Epithelial cell of esophagus (primary cell): ENCODE measurements at regions not wholly inside any gene's neighbourhood (a gene's known extent, or its start where the extent isn't known, plus 50 kb on each side); places are given as distances from the start of the nearest gene placed in this dataset.

Source experiments
- DNase-seq: peaks from one replicate; pipeline ENCODE4 v3.0.0; 2010; ENCODE audit warnings: low read depth
- H3K4me3 ChIP-seq: 2 replicates; pipeline ENCODE4 v1.5.1; 2011; ENCODE audit warnings: mild to moderate bottlenecking, low read length, control low read depth
- TF ChIP-seq, protein P1 (sequence below): IDR thresholded peaks from 2 replicates; pipeline ENCODE4 v1.5.1; 2011; ENCODE audit warnings: low read depth, mild to moderate bottlenecking, low read length, control low read depth, inconsistent platforms; ENCODE audit not compliant: insufficient read depth; ENCODE audit errors: missing control alignments

DNA sequence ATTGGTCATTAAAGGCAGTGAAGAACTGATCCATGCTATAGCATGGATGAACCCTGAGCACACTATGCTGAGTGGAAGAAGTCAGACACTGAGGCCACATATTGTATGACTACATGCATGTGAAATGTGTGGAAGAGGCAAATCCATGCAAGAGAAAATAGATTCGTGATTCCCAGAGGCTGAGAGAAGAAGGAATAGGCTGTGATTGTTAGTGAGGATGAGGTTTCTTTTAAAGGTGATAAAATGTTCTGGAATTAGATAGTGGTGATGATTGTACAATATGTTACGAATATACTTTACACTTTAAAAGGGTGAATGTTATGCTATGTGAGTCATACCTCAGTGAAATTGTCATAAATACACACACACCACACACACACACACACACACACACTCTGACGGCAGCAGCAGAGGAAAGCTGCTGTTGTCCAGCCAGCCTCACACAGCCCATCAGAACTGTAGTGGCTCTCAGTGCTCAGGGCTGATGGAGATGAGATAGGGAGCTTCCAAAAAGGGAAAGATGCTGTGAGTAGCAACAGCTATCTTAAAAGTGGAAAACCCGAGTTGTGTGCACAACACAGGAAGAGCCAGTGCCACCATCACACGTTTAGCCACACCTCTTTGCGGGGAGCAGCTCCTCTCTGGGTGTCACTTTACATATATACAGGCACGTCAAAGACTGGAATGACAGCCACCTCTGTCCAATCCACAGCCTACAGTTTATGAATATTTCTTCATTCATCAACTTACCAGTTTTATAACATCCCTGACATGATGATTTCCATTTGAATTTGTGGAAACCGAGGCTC, 153.0 kb downstream of the SPATA19 start:
- DNase-seq, result no peak
- TF ChIP-seq, protein P1, sequence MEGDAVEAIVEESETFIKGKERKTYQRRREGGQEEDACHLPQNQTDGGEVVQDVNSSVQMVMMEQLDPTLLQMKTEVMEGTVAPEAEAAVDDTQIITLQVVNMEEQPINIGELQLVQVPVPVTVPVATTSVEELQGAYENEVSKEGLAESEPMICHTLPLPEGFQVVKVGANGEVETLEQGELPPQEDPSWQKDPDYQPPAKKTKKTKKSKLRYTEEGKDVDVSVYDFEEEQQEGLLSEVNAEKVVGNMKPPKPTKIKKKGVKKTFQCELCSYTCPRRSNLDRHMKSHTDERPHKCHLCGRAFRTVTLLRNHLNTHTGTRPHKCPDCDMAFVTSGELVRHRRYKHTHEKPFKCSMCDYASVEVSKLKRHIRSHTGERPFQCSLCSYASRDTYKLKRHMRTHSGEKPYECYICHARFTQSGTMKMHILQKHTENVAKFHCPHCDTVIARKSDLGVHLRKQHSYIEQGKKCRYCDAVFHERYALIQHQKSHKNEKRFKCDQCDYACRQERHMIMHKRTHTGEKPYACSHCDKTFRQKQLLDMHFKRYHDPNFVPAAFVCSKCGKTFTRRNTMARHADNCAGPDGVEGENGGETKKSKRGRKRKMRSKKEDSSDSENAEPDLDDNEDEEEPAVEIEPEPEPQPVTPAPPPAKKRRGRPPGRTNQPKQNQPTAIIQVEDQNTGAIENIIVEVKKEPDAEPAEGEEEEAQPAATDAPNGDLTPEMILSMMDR, result no peak
- H3K4me3 ChIP-seq, result no peak overlapping the region

DNA sequence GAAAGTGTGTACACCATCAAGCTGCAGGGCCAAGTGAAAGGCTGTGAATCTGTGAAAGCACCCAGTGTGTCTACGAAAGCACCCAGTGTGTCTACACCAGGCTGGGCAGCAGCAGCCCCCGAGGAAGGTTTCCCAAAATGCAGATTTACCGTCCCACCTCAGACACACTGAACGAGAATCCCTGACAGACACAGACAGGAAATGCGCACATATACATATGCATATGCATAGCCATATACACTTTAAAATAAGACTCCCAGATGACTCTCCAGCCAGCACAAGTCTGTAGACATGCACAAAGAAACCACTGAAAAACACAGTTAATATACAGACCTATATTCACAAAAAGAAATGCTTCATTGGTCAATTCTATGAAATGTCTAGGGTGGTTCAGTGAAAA, 155.5 kb upstream of the OPCML start:
- DNase-seq, result no peak
- no peak overlapping the region for H3K4me3 ChIP-seq
- TF ChIP-seq, protein P1, result no peak

DNA sequence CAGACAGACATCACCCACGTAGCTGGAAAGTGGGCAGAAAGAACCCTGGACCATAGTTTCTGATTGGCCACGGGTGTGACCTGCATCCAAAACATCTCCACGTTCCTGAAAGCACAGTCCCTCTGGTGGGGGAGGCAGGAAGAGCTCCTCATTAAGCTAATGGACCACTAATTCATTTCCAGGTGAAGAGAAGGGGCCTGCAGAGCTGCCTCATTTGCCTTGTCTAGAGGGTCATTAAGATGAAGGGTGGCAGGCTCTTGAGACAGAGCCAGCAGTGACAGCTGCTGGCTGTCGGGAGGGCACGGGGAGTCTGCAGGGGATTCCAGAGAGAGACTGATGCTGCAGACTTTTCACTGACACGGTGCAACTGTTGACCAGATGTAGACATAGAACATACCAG, 149.6 kb upstream of the OPCML start:
- DNase-seq, result no peak
- TF ChIP-seq, protein P1, result no peak
- no peak overlapping the region for H3K4me3 ChIP-seq

DNA sequence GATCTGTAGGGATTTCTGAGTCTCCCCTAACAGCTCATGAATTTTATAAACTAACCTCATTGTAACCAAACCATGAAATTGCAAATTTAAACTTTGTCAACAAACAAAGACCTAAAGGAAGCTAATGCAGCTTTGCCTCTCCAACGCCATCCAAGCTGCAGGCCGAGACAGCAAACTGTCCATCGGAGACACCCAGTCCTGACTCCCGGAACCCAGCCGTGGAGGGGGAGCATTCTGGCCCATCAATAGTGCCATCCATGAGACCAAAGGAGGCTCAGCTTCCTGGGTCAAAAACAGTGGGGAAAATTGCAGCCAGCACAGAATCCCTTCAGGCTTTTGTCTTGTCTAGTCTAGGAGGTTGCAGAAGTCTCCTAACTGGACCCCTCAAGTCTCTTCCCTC, 147.6 kb upstream of the OPCML start:
- H3K4me3 ChIP-seq, result no peak overlapping the region
- TF ChIP-seq, protein P1, result no peak
- no peak for DNase-seq

DNA sequence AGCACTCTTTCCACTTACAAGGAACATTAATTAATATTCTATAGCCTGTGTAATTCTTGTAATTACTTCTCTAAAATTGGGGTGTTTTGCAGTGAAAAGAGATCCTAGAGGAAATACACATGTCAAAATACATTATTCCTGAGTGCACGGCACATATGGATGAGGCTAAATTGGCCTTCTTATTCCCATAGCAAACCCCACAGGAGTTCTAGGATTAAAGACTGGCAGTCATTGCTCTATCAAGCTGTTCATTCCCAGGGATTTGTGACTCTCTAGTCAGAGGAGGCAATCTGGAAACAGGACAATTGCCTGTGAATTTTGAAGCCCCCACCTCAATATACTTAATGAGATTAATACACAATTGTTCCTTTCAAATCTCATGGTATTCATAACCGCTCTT, 145.9 kb upstream of the OPCML start:
- H3K4me3 ChIP-seq, result no peak overlapping the region
- DNase-seq, result no peak
- TF ChIP-seq, protein P1, result no peak

DNA sequence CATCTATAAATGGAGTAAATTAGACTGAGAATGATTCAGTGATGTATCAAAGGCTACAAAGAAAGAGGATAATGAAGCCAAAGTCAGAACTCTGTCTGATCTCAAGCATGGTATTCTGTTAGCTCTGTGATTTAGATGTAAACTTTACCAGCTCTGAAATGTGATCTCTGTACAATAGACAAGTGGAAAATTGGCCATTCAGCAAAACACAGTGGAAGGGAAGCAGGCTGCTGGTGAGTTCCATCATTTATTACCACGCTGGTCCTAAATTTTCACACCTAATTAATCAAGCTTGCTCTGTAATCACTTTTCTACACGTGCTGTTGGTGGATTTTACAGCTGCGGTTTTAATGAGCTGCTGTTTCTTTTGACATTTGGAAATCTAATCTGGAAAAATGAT, 145.1 kb upstream of the OPCML start:
- TF ChIP-seq, protein P1, result no peak
- no peak overlapping the region for H3K4me3 ChIP-seq
- no peak for DNase-seq

DNA sequence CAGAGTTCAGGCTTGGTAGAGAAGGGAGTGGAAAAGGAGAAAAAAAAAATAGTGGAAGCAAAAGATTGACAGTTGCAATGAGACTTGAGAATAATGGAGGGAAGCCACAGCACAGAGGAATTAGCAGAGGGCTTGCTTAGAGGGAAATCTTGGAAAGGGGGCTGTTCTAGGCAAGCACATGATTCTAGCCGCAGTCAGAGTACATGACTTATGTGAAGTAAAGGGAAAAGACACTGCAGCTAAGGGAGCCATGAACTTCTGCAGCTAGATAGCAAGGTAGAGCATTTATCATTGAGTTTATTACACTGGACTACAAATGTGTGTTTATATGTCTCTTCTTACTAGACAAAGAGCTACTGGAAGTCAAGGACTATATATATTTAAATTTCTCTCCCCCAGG, 144.0 kb upstream of the OPCML start:
- TF ChIP-seq, protein P1, result no peak
- no peak for DNase-seq
- H3K4me3 ChIP-seq, result no peak overlapping the region
